Panc1 (cell line): ENCODE measurements at regions not wholly inside any gene's neighbourhood (a gene's known extent, or its start where the extent isn't known, plus 50 kb on each side); places are given as distances from the start of the nearest gene placed in this dataset.

Source experiments
- ATAC-seq: fragments of 200-7000 bp; cut with Tn5 transposase; 2 replicates; pipeline ENCODE4 v1.9.1; 2020; ENCODE audit warnings: mild to moderate bottlenecking, moderate library complexity
- BruUV-seq: library from RNA; stranded (reverse); fragments of 400-500 nt; replicated peaks from 2 replicates; lab custom pipeline; 2021; lab: Mats Ljungman, UMichigan
- CTCF ChIA-PET: fragments of 300-600 bp; sonication (Branson Sonifier 250); formaldehyde crosslinking; loops from one replicate; lab custom pipeline; 2022; ENCODE audit warnings: antibody characterized with exemption; lab: Charles Lee
- POLR2A ChIA-PET: fragments of 300-600 bp; sonication (Branson Sonifier 250); formaldehyde crosslinking; loops from one replicate; lab custom pipeline; 2022; ENCODE audit warnings: antibody characterized with exemption; lab: Charles Lee
- DNase-seq: peaks from one replicate; pipeline ENCODE4 v3.0.0-alpha.2; 2010; ENCODE audit warnings: low read depth, low spot score
- H3K27ac ChIP-seq: 2 replicates; pipeline ENCODE4 v1.5.1; 2011; ENCODE audit warnings: mild to moderate bottlenecking, low read length, inconsistent platforms
- H3K27me3 ChIP-seq: fragments of 200-500 bp; sonication (Bioruptor generic); 2 replicates; pipeline ENCODE4 v1.6.0; 2014; ENCODE audit warnings: low read length, inconsistent platforms; ENCODE audit not compliant: control insufficient read depth, insufficient read depth
- H3K36me3 ChIP-seq: fragments of 200-500 bp; sonication (Bioruptor generic); 2 replicates; pipeline ENCODE4 v1.5.1; 2014; ENCODE audit warnings: inconsistent platforms, mild to moderate bottlenecking, low read length, moderate library complexity; ENCODE audit not compliant: control insufficient read depth, insufficient read depth
- H3K4me1 ChIP-seq: 2 replicates; pipeline ENCODE4 v1.5.1; 2011; ENCODE audit warnings: inconsistent platforms, mild to moderate bottlenecking, low read length, moderate library complexity; ENCODE audit not compliant: control insufficient read depth, insufficient read depth
- H3K4me3 ChIP-seq, 2 experiments: 2 replicates each; pipeline ENCODE4 v1.5.1; 2011 to 2012; ENCODE audit warnings: low read depth in 2 of 2, low read length in 2 of 2, mild to moderate bottlenecking in 2 of 2, inconsistent platforms in 1 of 2, moderate library complexity in 1 of 2
- H3K9me3 ChIP-seq: fragments of 200-500 bp; sonication (Bioruptor generic); 2 replicates; pipeline ENCODE4 v1.5.1; 2014; ENCODE audit warnings: low read depth, mild to moderate bottlenecking, inconsistent platforms, low read length, moderate library complexity; ENCODE audit not compliant: control insufficient read depth, insufficient read depth
- CTCF ChIP-seq: fragments of 450-650 bp; IDR thresholded peaks from 2 replicates; pipeline ENCODE4 v1.5.1; 2017; ENCODE audit warnings: mild to moderate bottlenecking
- POLR2AphosphoS5 ChIP-seq: IDR thresholded peaks from 2 replicates; pipeline ENCODE4 v1.6.1; 2012; ENCODE audit warnings: mild to moderate bottlenecking, low read depth, low read length, moderate library complexity
- REST ChIP-seq, 2 experiments: IDR thresholded peaks; 2 replicates each; pipeline ENCODE4 v1.6.1; 2011 to 2012; ENCODE audit warnings: low read depth in 2 of 2, control low read depth in 1 of 2, low read length in 1 of 2, mild to moderate bottlenecking in 1 of 2, moderate library complexity in 1 of 2; ENCODE audit not compliant: insufficient read depth in 1 of 2
- SIN3A ChIP-seq: IDR thresholded peaks from 2 replicates; pipeline ENCODE4 v1.6.1; 2012; ENCODE audit warnings: low read depth, mild to moderate bottlenecking, low read length, moderate library complexity, borderline replicate concordance; ENCODE audit not compliant: insufficient read depth
- TCF7L2 ChIP-seq: IDR thresholded peaks from 2 replicates; pipeline ENCODE4 v1.6.1; 2011; ENCODE audit warnings: mild to moderate bottlenecking, low read depth, low read length, inconsistent platforms
- in situ Hi-C: cut with HindIII; loops from 2 replicates; pipeline ENCODE4 v1.10.0; 2016; ENCODE audit warnings: low sequenced_read_pairs, low pct_unique_long_range_greater_than_20kb
- intact Hi-C: fragments of 100-400 bp; cut with micrococcal nuclease; formaldehyde crosslinking; loops from one replicate; pipeline ENCODE4 v1.10.0; 2022; ENCODE audit not compliant: unreplicated experiment

- no peak overlapping the region for H3K4me3 ChIP-seq
- ChIA-PET POLR2A (no interaction called here), CTCF (interaction anchor here (0.6 kb wide), 1 partner anchor 889 kb away, joined by 3 read pairs; no protein-coding TSS in a partner anchor)
- peaks cover 35% of the 10 kb centered on the region for H3K27me3 ChIP-seq
- no peaks in the 10 kb centered on the region for H3K9me3 ChIP-seq
- H3K27ac ChIP-seq: no peak overlapping the region
- intact Hi-C loops (loop anchor here (10.0 kb wide), 1 partner anchor 179 kb away; no protein-coding TSS in a partner anchor), in situ Hi-C loops (no loop called here)
- BruUV-seq: no TSS peak
- no peak for DNase-seq
- no peak; the same call in none of the 2 replicates for TF ChIP-seq CTCF
- TF ChIP-seq TCF7L2: no peak
- TF ChIP-seq POLR2AphosphoS5: no peak
- TF ChIP-seq SIN3A: no peak
- TF ChIP-seq REST (IDR thresholded peaks at IDR 0.05; ENCODE audit: insufficient read depth in 1 of 2, low read depth in 2 of 2, low read length in 1 of 2): no peak
- no peaks in the 10 kb centered on the region; the same call in 1 of the 2 replicates for H3K36me3 ChIP-seq
- no peak for ATAC-seq
- peaks cover 2% of the 10 kb centered on the region; the same call in 1 of the 2 replicates for H3K4me1 ChIP-seq
Observed at GRCh38 chr20:59403962-59404314, 103.5 kb downstream of the EDN3 start.

GRCh38 chr20:59404749-59405148 lies 104.3 kb downstream of the EDN3 start:
- no peak for ATAC-seq
- in situ Hi-C loops (no loop called here), intact Hi-C loops (loop anchor here (5.0 to 10.0 kb wide), 2 partner anchors 180 to 317 kb away; no protein-coding TSS in a partner anchor)
- no peak for DNase-seq
- CTCF ChIA-PET: no interaction called here
- TF ChIP-seq REST (IDR thresholded peaks at IDR 0.05; ENCODE audit: insufficient read depth in 1 of 2, low read depth in 2 of 2, low read length in 1 of 2): no peak
- no peak for TF ChIP-seq POLR2AphosphoS5
- TF ChIP-seq TCF7L2: no peak
- no peak for TF ChIP-seq CTCF
- TF ChIP-seq SIN3A: no peak
- no peak overlapping the region for H3K27ac ChIP-seq
- POLR2A ChIA-PET: no interaction called here
- H3K36me3 ChIP-seq: no peaks in the 10 kb centered on the region; the same call in 1 of the 2 replicates
- H3K4me3 ChIP-seq: no peak overlapping the region
- peaks cover 33% of the 10 kb centered on the region for H3K27me3 ChIP-seq
- H3K9me3 ChIP-seq: no peaks in the 10 kb centered on the region
- H3K4me1 ChIP-seq: peaks cover 2% of the 10 kb centered on the region; the same call in 1 of the 2 replicates
- no TSS peak for BruUV-seq
